A549 (cell line): ENCODE measurements at regions not wholly inside any gene's neighbourhood (a gene's known extent, or its start where the extent isn't known, plus 50 kb on each side); places are given as distances from the start of the nearest gene placed in this dataset.

Source experiments
- ATAC-seq, 2 experiments: fragments of 200-7000 bp in 1 of 2; fragments of >200 bp in 1 of 2; cut with Nextera tagmentation in 1 of 2; cut with Tn5 transposase in 1 of 2; 3 replicates each; pipeline versions ENCODE4 v1.8.0 to v1.9.1; 2018 to 2020; ENCODE audit warnings: mild to moderate bottlenecking in 1 of 2, moderate library complexity in 1 of 2
- CTCF ChIA-PET: fragments of 300-600 bp; sonication (Branson Sonifier 250); formaldehyde crosslinking; extraction: SDS; loops from one replicate; lab custom pipeline; 2021; ENCODE audit warnings: antibody characterized with exemption, inconsistent platforms; lab: Yijun Ruan, JAX
- POLR2A ChIA-PET: fragments of 350-600 bp; formaldehyde crosslinking; extraction: SDS; loops from one replicate; lab custom pipeline; 2021; ENCODE audit warnings: antibody characterized with exemption, inconsistent platforms; lab: Yijun Ruan, JAX
- DNase-seq, 2 experiments: peaks; one replicate each; pipeline versions ENCODE4 v3.0.0 to v3.0.0-alpha.2; 2011 to 2016; ENCODE audit warnings: low read depth in 1 of 2, low spot score in 1 of 2
- FAIRE-seq: peaks from 2 replicates; lab custom pipeline; 2011; peaks lifted over from hg19 to GRCh38; lab: Jason Lieb, UNC
- H3K27ac ChIP-seq, 2 experiments: fragments of >200 bp; sonication (Bioruptor Twin); formaldehyde crosslinking; 3 replicates each; pipeline ENCODE4 v1.5.1; 2016 to 2017
- H3K4me1 ChIP-seq: fragments of >200 bp; sonication (Bioruptor Twin); formaldehyde crosslinking; 3 replicates; pipeline ENCODE4 v1.6.1; 2016
- H3K4me2 ChIP-seq: fragments of >200 bp; sonication (Bioruptor Twin); formaldehyde crosslinking; 3 replicates; pipeline ENCODE4 v1.6.1; 2016
- H3K4me3 ChIP-seq: fragments of >200 bp; sonication (Bioruptor Twin); formaldehyde crosslinking; 3 replicates; pipeline ENCODE4 v1.5.1; 2016
- H3K9me3 ChIP-seq: fragments of >200 bp; sonication (Bioruptor Twin); formaldehyde crosslinking; 3 replicates; pipeline ENCODE4 v1.6.1; 2016
- ATOH8 ChIP-seq: fragments of 250-450 bp; sonication (Bioruptor Pico); IDR thresholded peaks from 2 replicates; pipeline ENCODE4 v1.5.0; 2020; ENCODE audit warnings: low read depth, mild to moderate bottlenecking, moderate library complexity
- BHLHE40 ChIP-seq: IDR thresholded peaks from 2 replicates; pipeline ENCODE4 v1.6.1; 2012; ENCODE audit warnings: low read depth, low read length, inconsistent platforms
- CEBPB ChIP-seq, 2 experiments: fragments of >200 bp in 1 of 2; sonication (Bioruptor Twin) in 1 of 2; formaldehyde crosslinking in 1 of 2; IDR thresholded peaks; 2 replicates each; pipeline ENCODE4 v1.6.1; 2012 to 2016
- CHD2 ChIP-seq: fragments of 150-350 bp; IDR thresholded peaks from 2 replicates; pipeline ENCODE4 v1.6.1; 2014; ENCODE audit warnings: low read length; ENCODE audit not compliant: partially characterized antibody
- CHD4 ChIP-seq: fragments of 200-600 bp; sonication (generic); IDR thresholded peaks from 2 replicates; pipeline ENCODE4 v1.6.1; 2016; ENCODE audit warnings: antibody characterized with exemption, mild to moderate bottlenecking, borderline replicate concordance
- CTCF ChIP-seq: fragments of >200 bp; sonication (Bioruptor Twin); formaldehyde crosslinking; IDR thresholded peaks from 3 replicates; pipeline ENCODE4 v1.5.1; 2016
- EHMT2 ChIP-seq: fragments of 200-600 bp; sonication (generic); IDR thresholded peaks from 2 replicates; pipeline ENCODE4 v1.6.1; 2016; ENCODE audit warnings: antibody characterized with exemption, low read depth, mild to moderate bottlenecking, moderate library complexity
- ELK1 ChIP-seq: fragments of 150-350 bp; IDR thresholded peaks from 2 replicates; pipeline ENCODE4 v1.6.1; 2014; ENCODE audit warnings: low read depth, mild to moderate bottlenecking, low read length
- ESRRA ChIP-seq: fragments of 150-350 bp; IDR thresholded peaks from 2 replicates; pipeline ENCODE4 v1.6.1; 2014; ENCODE audit warnings: mild to moderate bottlenecking, low read length, borderline replicate concordance
- FOSL2 ChIP-seq, 2 experiments: fragments of 450-650 bp in 1 of 2; fragments of >200 bp in 1 of 2; sonication (Bioruptor Twin) in 1 of 2; formaldehyde crosslinking; IDR thresholded peaks; 2 replicates each; pipeline versions ENCODE4 v1.5.0 to v1.6.1; 2016 to 2020; ENCODE audit warnings: mild to moderate bottlenecking in 1 of 2, moderate library complexity in 1 of 2
- HOXA7 ChIP-seq: fragments of 250-450 bp; sonication (Bioruptor Pico); IDR thresholded peaks from 2 replicates; pipeline ENCODE4 v1.5.0; 2020; ENCODE audit warnings: mild to moderate bottlenecking, moderate library complexity
- HOXB5 ChIP-seq: fragments of 250-450 bp; sonication (Bioruptor Pico); IDR thresholded peaks from 2 replicates; pipeline ENCODE4 v1.5.0; 2020; ENCODE audit warnings: mild to moderate bottlenecking, moderate library complexity
- JUN ChIP-seq, 2 experiments: fragments of >200 bp; sonication (Bioruptor Twin); formaldehyde crosslinking; IDR thresholded peaks; 2 replicates in 1 of 2; 3 replicates in 1 of 2; pipeline ENCODE4 v1.6.1; 2016 to 2017
- KDM1A ChIP-seq: fragments of 200-600 bp; sonication (generic); IDR thresholded peaks from 2 replicates; pipeline ENCODE4 v1.6.1; 2016; ENCODE audit warnings: low read depth, mild to moderate bottlenecking
- MAFK ChIP-seq: fragments of 450-650 bp; IDR thresholded peaks from 2 replicates; pipeline ENCODE4 v1.6.1; 2014; ENCODE audit not compliant: partially characterized antibody
- NR3C1 ChIP-seq: fragments of >200 bp; sonication (Bioruptor Twin); formaldehyde crosslinking; IDR thresholded peaks from 3 replicates; pipeline ENCODE4 v1.6.1; 2017
- PBX3 ChIP-seq: IDR thresholded peaks from 2 replicates; pipeline ENCODE4 v1.6.1; 2012
- PHF8 ChIP-seq: fragments of 200-600 bp; sonication (generic); IDR thresholded peaks from 2 replicates; pipeline ENCODE4 v1.6.1; 2016; ENCODE audit warnings: low read depth, mild to moderate bottlenecking, antibody characterized with exemption, moderate library complexity, borderline replicate concordance
- POLR2A ChIP-seq: IDR thresholded peaks from 2 replicates; pipeline ENCODE4 v1.6.1; 2012; ENCODE audit warnings: mild to moderate bottlenecking, low read length
- POLR2AphosphoS2 ChIP-seq: conservative IDR thresholded peaks from 2 replicates; pipeline ENCODE4 v1.6.1; 2012; ENCODE audit warnings: low read length, improper control_type of control experiment, inconsistent platforms
- RAD21 ChIP-seq, 2 experiments: fragments of >200 bp in 1 of 2; sonication (Bioruptor Twin) in 1 of 2; formaldehyde crosslinking in 1 of 2; IDR thresholded peaks in 1 of 2; conservative IDR thresholded peaks in 1 of 2; 2 replicates in 1 of 2; 3 replicates in 1 of 2; pipeline ENCODE4 v1.6.1; 2012 to 2018; ENCODE audit warnings: inconsistent platforms in 1 of 2
- REST ChIP-seq: fragments of 200-600 bp; sonication (generic); IDR thresholded peaks from 2 replicates; pipeline ENCODE4 v1.6.1; 2016; ENCODE audit warnings: antibody characterized with exemption, mild to moderate bottlenecking, moderate library complexity
- TFCP2L1 ChIP-seq: fragments of 250-450 bp; sonication (Bioruptor Pico); IDR thresholded peaks from 2 replicates; pipeline ENCODE4 v1.5.0; 2021; ENCODE audit warnings: mild to moderate bottlenecking
- WGBS: methylation state at CpG from one replicate; pipeline ENCODE4 v1.1.6; 2017; ENCODE audit errors: missing lambda C conversion rate; 5-methylcytosine and 5-hydroxymethylcytosine counted together
- TF ChIP-seq, protein P1 (sequence below): IDR thresholded peaks from 2 replicates; pipeline ENCODE4 v1.6.1; 2012

DNA sequence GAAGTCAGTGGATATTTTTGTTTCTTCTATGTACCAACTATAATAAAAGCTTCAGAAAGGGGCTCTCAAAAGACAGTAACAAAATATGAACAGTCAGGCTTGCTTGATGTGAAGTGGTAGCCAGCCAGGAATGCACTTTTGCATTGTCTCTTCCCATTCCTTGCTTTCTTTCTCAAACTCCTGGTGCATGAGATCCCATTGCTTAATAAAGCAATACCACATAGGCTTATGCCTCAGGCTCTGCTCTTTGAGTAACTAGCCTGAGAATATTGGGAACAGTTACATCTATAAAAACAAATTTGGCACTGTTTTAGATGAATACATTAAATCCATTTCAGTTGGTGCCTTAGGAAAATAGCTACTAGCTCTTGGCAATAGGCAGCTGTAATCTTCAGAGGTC lies 62.6 kb upstream of the ST6GAL2 start (continued):
- TF ChIP-seq ELK1 (no peak), EHMT2 (no peak), POLR2AphosphoS2 (no peak), ESRRA (no peak), PBX3 (no peak)

GRCh38 chr2:106953236-106953635 lies 67.3 kb upstream of the ST6GAL2 start:
- POLR2A ChIA-PET = no interaction called here
- TF ChIP-seq JUN (IDR thresholded peaks at IDR 0.05) = no peak
- TF ChIP-seq MAFK = peak; percentile 6
- TF ChIP-seq CTCF = no peak
- DNase-seq (no peak), ATAC-seq (no peak), FAIRE-seq (no peak)
- no peaks in the 10 kb centered on the region; the same call in 2 of the 3 replicates for H3K9me3 ChIP-seq
- 86% methylated on average over 5 of the region's 5 CpGs for WGBS
- CTCF ChIA-PET = no interaction called here
- H3K4me2 ChIP-seq = no peak overlapping the region
- H3K4me1 ChIP-seq = no peaks in the 10 kb centered on the region
- H3K27ac ChIP-seq = no peak overlapping the region
- no peak overlapping the region for H3K4me3 ChIP-seq

DNA sequence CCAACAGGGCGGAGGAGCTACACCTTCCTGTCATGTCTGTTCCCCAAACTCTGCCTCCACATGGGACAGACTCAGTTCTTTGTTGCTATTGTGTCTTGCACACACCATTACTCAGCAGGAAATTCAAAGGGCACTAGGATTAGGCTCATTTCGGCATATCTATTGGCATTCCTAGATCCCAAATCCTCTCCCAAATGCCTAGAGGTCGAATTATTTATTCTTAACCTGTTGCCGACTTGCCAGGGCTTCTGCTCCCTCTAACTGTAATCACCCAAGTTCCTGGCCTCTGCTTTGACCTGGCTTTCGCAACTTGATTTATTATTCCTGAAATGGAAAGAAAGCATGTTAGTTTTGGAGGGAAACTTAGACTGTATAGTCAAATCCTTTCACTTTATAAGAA lies 67.8 kb upstream of the ST6GAL2 start:
- DNase-seq (no peak), ATAC-seq (no peak), FAIRE-seq (no peak)
- ChIA-PET CTCF (no interaction called here), POLR2A (no interaction called here)
- no peaks in the 10 kb centered on the region; the same call in 2 of the 3 replicates for H3K9me3 ChIP-seq
- WGBS = 63% methylated on average over 5 of the region's 5 CpGs
- peak overlapping the region in 1 of 2 experiments; percentile 48; a peak in 2 of 6 replicates for H3K27ac ChIP-seq
- no peak overlapping the region for H3K4me2 ChIP-seq
- H3K4me3 ChIP-seq = no peak overlapping the region
- no peaks in the 10 kb centered on the region for H3K4me1 ChIP-seq
- peak in 1 of 2 experiments; percentile 35; a peak in 2 of 4 replicates for TF ChIP-seq CEBPB (IDR thresholded peaks at IDR 0.05)
- no peak for TF ChIP-seq RAD21 (conservative IDR thresholded peaks at IDR 0.05 in 1 of 2, IDR thresholded peaks at IDR 0.05 in 1 of 2)

DNA sequence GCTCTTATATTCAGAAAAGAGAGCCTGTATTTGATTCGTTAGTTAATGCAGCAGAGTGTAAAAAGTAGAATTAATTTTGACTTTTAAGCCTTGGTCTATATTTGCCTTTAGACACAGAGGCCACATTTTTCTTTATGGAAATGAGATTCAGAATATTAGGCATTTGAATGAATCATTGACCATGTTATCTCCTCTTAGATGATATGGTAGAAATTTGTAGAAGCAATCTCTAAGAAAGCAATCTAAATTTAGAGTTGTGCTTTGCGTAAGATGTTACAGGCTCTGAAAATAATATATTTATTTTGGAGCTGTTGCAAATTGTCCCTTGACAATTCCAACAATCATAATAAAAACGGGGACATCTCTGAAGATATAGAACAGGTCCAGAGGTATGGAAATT lies 68.3 kb upstream of the ST6GAL2 start:
- no peak for DNase-seq
- no peak for FAIRE-seq
- TF ChIP-seq MAFK (no peak), TFCP2L1 (CRISPR knock-in tag) (no peak), POLR2A (no peak), CHD2 (no peak), HOXA7 (CRISPR knock-in tag) (no peak), NR3C1 (no peak), FOSL2 (IDR thresholded peaks at IDR 0.05) (no peak), FOSL2 (CRISPR knock-in tag; IDR thresholded peaks at IDR 0.05) (no peak), HOXB5 (no peak), ATOH8 (CRISPR knock-in tag) (no peak), BHLHE40 (no peak), PHF8 (no peak), EHMT2 (no peak), REST (no peak), KDM1A (no peak), JUN (IDR thresholded peaks at IDR 0.05) (no peak), CHD4 (no peak)
- TF ChIP-seq, protein P1, sequence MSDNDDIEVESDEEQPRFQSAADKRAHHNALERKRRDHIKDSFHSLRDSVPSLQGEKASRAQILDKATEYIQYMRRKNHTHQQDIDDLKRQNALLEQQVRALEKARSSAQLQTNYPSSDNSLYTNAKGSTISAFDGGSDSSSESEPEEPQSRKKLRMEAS = no peak

More for the DNA sequence above, 68.3 kb upstream of the ST6GAL2 start:
- POLR2A ChIA-PET = no interaction called here
- no peak for ATAC-seq
- H3K4me1 ChIP-seq = no peaks in the 10 kb centered on the region
- H3K4me3 ChIP-seq = no peak overlapping the region
- WGBS = 76% methylated on average over 3 of the region's 3 CpGs
- H3K9me3 ChIP-seq = no peaks in the 10 kb centered on the region; the same call in 2 of the 3 replicates
- no peak overlapping the region for H3K4me2 ChIP-seq
- H3K27ac ChIP-seq = no peak overlapping the region
- CTCF ChIA-PET = no interaction called here
